ENCODE measurements at regions not wholly inside any gene's neighbourhood (a gene's known extent, or its start where the extent isn't known, plus 50 kb on each side); places are given as distances from the start of the nearest gene placed in this dataset.

- H3K27me3 ChIP-seq (replicated peaks in 1 of 4; ENCODE audit: control insufficient read depth in 3 of 4, extremely low read depth in 1 of 4, insufficient read depth in 3 of 4, low read length in 3 of 4) = no peaks in the 10 kb centered on the region
- TF ChIP-seq TCF12 (IDR thresholded peaks at IDR 0.05; ENCODE audit: low read depth, low read length) (no peak), GTF2F1 (IDR thresholded peaks at IDR 0.05; ENCODE audit: borderline replicate concordance, low read depth, low read length) (no peak), SP1 (IDR thresholded peaks at IDR 0.05; ENCODE audit: low read depth, low read length) (no peak), SIRT6 (IDR thresholded peaks at IDR 0.05; ENCODE audit: low read length) (no peak), YY1 (IDR thresholded peaks at IDR 0.05; ENCODE audit: low read depth, low read length) (no peak), CREB1 (IDR thresholded peaks at IDR 0.05) (no peak), TAF7 (optimal IDR thresholded peaks at IDR 0.05; ENCODE audit: borderline replicate concordance, low read depth, low read length) (no peak), BRCA1 (IDR thresholded peaks at IDR 0.05; ENCODE audit: low read depth, low read length) (no peak), KDM5A (IDR thresholded peaks at IDR 0.05; ENCODE audit: low read length) (no peak), RAD21 (IDR thresholded peaks at IDR 0.05 in 1 of 2, conservative IDR thresholded peaks at IDR 0.05 in 1 of 2; ENCODE audit: low read depth in 2 of 2, low read length in 2 of 2) (peak; percentile 34 to 49; a peak in 3 of 4 replicates), ASH2L (IDR thresholded peaks at IDR 0.05; ENCODE audit: low read length) (no peak), TBP (IDR thresholded peaks at IDR 0.05; ENCODE audit: low read depth, low read length) (no peak), NRF1 (IDR thresholded peaks at IDR 0.05; ENCODE audit: low read depth, low read length) (no peak), CTCF (IDR thresholded peaks at IDR 0.05; ENCODE audit: control extremely low read depth in 1 of 3, insufficient read depth in 1 of 3, low read depth in 1 of 3, low read length in 3 of 3) (peak in 2 of 3 experiments; percentile 24 to 39; a peak in 3 of 4 replicates)
Measured at GRCh38 chr4:11252149-11252548, 176.5 kb downstream of the HS3ST1 start.

More at GRCh38 chr4:11252149-11252548, 176.5 kb downstream of the HS3ST1 start:
- Histone ChIP-seq H2BK12ac (ENCODE audit: low read depth, low read length) (no peak overlapping the region), H3K9me3 (ENCODE audit: insufficient read depth in 2 of 2, low read depth in 1 of 2, low read length in 1 of 2) (no peaks in the 10 kb centered on the region), H3K56ac (replicated peaks; ENCODE audit: insufficient read length, low read depth, low read length) (no peak overlapping the region), H3K4me2 (ENCODE audit: insufficient read depth in 1 of 2, low read depth in 2 of 2, low read length in 2 of 2) (no peak overlapping the region), H2BK15ac (ENCODE audit: low read length) (no peak overlapping the region), H2BK20ac (ENCODE audit: low read length) (no peak overlapping the region), H3K18ac (ENCODE audit: extremely low read depth, low read length) (no peak overlapping the region), H2AK5ac (ENCODE audit: low read depth, low read length) (no peak overlapping the region), H4K20me1 (replicated peaks in 1 of 2; ENCODE audit: control insufficient read depth in 1 of 2, insufficient read depth in 2 of 2, low read length in 2 of 2) (no peaks in the 10 kb centered on the region), H4K91ac (replicated peaks; ENCODE audit: insufficient read length, low read length) (no peak overlapping the region), H2BK5ac (ENCODE audit: low read depth, low read length) (no peak overlapping the region), H4K5ac (ENCODE audit: insufficient read length, low read depth, low read length) (no peak overlapping the region), H3K23ac (ENCODE audit: insufficient read length) (no peak overlapping the region), H3K36me3 (ENCODE audit: control insufficient read depth in 2 of 4, insufficient read depth in 4 of 4, low read length in 3 of 4) (no peaks in the 10 kb centered on the region), H3K79me2 (ENCODE audit: control insufficient read depth in 1 of 2, insufficient read depth in 2 of 2, low read length in 2 of 2) (no peaks in the 10 kb centered on the region), H3K79me1 (ENCODE audit: low read depth, low read length) (no peaks in the 10 kb centered on the region), H3K4me3 (ENCODE audit: extremely low read depth in 1 of 4, insufficient read depth in 2 of 4, low read depth in 3 of 4, low read length in 4 of 4) (no peak overlapping the region), H3K23me2 (ENCODE audit: low read depth, low read length) (no peaks in the 10 kb centered on the region), H3K4me1 (replicated peaks in 1 of 4; ENCODE audit: control insufficient read depth in 3 of 4, insufficient read depth in 4 of 4, low read length in 3 of 4) (no peaks in the 10 kb centered on the region; a peak in 1 of 7 replicates), H3K4ac (replicated peaks; ENCODE audit: insufficient read length, low read depth, low read length) (no peak overlapping the region), H3K9ac (replicated peaks in 1 of 4; ENCODE audit: extremely low read depth in 1 of 4, low read depth in 3 of 4, low read length in 3 of 4) (no peak overlapping the region), H2AFZ (ENCODE audit: low read length) (no peak overlapping the region), H3K14ac (ENCODE audit: insufficient read length) (no peak overlapping the region), H4K8ac (ENCODE audit: extremely low read depth, insufficient read depth, low read length) (no peak overlapping the region), H3K27ac (ENCODE audit: low read depth, low read length) (no peak overlapping the region), H2BK120ac (replicated peaks; ENCODE audit: low read depth, low read length) (no peak overlapping the region)
- DNase-seq (ENCODE audit: low read depth in 1 of 2, low spot score in 2 of 2) (no peak), FAIRE-seq (no peak)
- ChIA-PET CTCF (ENCODE audit: partially characterized antibody) (interaction anchor here (0.6 to 0.8 kb wide), 2 partner anchors 506 to 600 kb away, joined by 3 to 4 read pairs; no protein-coding TSS in a partner anchor), POLR2A (ENCODE audit: partially characterized antibody) (no interaction called here)
- 90% methylated on average over 3 of the region's 3 CpGs; no CpG with 5 or more reads in 1 of the 2 experiments for WGBS, 2 experiments (ENCODE audit: extremely low coverage in 1 of 2, insufficient coverage in 1 of 2, insufficient read length in 1 of 2, insufficient replicate concordance in 2 of 2, low coverage in 1 of 2, low lambda C conversion rate in 2 of 2, missing lambda C conversion rate in 1 of 2)

All from H1 (cell line).